GM19438 (cell line): ENCODE measurements at regions not wholly inside any gene's neighbourhood (a gene's known extent, or its start where the extent isn't known, plus 50 kb on each side); places are given as distances from the start of the nearest gene placed in this dataset.
"Not testable (repeated sequence)": the region's sequence is repeated elsewhere in the genome, so short reads cannot be mapped to it uniquely, and the experiment has no call there.

Source experiments
- ATAC-seq: cut with Tn5 transposase; IDR thresholded peaks from one replicate; pipeline ENCODE4 v1.9.1; 2021; ENCODE audit warnings: low read depth; ENCODE audit not compliant: unreplicated experiment

DNA sequence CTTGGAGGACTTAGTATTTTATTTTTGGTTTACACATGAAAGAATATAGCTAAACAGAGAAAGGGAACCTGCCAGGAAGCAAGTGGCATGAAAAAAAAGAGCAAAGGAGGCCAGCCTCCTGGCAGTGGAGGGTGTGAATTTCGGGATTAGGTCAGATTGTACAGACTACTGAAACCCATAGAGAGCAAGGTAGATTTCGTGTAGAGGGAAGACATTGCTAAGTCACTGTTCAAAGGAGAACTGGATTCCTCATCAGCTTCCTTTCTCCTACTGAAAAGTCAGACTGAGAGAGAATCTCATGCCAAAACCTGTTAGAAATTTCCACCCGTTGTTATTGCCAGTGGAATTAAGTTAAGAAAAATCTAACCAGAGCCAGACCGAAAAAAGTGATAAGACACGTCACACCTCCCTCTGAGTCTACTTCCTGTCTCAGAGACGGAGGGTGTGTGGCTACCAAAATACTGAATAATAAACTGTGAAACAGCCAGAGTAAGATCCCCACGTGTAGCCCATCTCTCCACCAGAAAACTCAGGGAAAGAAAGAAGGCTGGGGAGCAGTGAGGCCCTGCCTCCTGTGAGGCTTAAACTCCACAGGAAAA lies 118.8 kb downstream of the SKIDA1 start:
- ATAC-seq = no peak

- ATAC-seq = no peak
Measured at GRCh38 chr10:21405981-21406380, 119.5 kb downstream of the SKIDA1 start.

DNA sequence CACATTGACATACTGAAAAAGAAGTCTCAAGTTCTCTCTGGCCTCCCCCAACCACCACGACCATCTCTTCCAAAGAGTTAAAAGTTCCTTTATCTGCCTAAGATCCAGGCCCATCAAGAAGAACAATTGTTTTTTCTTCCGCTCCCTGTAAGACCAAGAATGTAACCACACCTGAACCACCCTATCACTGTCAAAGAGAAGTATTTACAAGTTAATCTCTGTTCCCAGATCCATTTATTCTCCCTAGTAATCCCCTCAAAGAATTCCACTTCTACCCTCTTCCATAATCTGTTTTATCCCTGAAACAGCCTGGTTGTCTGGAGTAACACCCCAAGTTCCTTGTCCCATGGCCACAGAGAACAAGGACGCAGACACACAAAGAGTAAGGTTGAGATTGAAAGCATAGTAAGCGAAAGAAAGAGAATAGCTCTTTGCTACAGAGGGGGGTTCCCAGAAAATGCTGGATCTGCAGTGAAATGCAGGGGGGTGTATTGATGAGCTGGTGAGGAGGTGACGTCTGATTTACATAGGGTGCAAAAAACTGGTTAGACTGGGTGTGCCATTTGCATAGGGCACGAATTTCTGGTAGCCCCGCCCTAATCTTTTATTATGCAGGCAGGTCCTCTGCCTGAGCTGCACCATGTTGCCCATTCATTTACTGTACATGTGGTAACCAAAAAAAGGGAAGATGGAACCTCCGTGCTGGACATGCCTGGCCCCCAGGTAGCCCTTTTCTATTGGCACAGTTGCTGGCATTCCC lies 122.0 kb downstream of the SKIDA1 start:
- no peak for ATAC-seq

- ATAC-seq = no peak
Measured at GRCh38 chr10:21402606-21403083, 122.8 kb downstream of the SKIDA1 start.

DNA sequence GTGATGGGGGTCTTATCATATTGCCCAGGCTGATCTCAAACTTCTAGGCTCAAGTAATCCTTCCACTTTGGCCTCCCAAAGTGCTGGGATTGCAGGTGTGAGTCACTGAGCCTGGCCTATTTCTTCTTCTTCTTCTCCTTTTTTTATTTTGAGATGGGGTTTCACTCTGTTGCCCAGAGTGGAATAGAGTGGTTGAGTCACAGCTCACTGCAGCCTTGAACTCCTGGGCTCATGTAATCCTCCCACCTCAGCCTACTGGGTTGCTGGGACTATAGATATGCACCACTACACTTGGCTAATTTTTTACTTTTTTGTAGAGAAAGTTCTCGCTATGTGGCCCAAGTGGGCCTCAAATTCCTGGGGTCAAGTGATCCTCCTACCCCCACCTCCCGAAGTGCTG lies 124.3 kb downstream of the SKIDA1 start:
- no peak for ATAC-seq

GRCh38 chr10:21399392-21400035 lies 126.0 kb downstream of the SKIDA1 start:
- ATAC-seq = no peak

- no peak for ATAC-seq
Measured at GRCh38 chr10:21398563-21399231, 126.8 kb downstream of the SKIDA1 start.

DNA sequence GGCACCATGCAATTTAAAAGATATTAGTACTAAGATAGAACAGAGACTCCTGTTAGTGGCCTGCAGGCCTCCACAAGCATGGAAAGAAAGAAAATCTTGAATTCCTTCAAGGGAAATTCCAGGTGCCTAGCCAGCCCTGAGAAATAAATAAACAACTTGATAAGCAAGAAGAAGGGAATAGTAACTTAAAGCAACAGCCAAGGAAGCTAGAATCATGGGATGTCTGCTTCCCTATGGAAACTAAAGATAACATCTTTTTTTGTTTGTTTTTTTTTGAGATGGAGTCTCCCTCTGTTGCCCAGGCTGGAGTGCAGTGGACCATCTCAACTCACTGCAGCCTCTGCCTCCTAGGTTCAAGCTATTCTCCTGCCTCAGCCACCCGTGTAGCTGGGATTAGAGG lies 128.6 kb downstream of the SKIDA1 start:
- ATAC-seq = no peak

DNA sequence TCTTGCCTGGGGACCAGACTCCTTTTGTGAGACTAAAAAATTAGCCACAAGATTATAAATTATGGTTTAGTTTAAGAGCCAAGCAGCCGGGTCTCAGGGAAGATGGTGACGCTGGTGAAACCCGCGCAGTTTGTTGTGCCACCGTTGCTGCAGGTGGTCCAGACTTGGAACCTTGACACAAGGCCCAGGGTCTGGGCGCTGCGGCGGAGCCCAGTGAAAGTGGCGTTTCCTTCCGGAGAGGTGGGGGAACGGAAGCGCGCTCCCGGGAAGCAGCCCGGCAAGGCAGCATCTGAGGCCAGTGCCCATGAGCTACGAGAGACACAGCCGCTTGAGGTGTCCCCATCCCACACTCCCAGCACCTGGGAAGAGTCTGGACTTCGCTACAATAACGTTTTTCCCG lies 131.6 kb downstream of the SKIDA1 start:
- no peak for ATAC-seq

DNA sequence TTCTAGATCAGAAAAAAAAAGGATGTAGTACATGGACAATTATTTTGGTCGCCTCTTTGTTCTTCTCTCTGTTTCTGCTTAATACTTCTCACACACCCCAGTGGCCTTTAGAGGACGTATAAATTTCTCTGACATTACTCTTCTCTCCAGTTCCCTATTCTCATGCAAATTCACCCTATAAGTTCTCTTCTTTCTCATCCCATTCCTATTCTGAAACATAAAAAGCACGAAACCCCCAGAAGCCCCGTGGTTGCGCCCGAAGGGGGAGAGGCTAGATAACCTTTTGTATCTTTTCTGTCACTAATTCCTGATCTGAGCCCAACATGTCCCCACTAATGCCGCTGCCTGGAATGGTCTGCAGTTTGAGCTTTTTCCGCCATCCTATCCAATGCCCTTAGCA lies 136.9 kb downstream of the SKIDA1 start:
- no peak for ATAC-seq

- ATAC-seq = no peak
Measured at GRCh38 chr10:21387868-21388267, 137.6 kb downstream of the SKIDA1 start.

- ATAC-seq = no peak
Measured at GRCh38 chr10:21385996-21386585, 139.4 kb downstream of the SKIDA1 start.

DNA sequence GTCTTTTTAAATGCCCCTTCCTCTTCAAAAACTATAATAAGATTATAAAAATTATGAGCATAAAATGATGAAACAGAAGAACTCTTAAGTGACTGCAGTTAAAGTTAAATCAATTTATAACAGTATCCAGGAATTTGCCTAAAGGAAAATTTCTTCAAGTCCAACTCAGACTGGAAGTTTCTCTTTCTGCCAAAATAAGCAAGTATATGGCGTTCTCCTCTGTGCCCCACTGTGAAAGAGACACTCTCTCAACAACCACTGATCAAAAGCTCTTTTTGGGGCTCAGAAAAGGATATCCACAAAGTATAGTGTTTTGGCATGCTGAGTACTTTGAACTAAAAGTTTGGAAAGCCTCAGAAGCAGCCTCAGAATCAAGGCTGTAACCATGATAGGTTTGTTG lies 139.9 kb downstream of the SKIDA1 start:
- ATAC-seq = no peak

GRCh38 chr10:21379143-21379542 lies 146.3 kb downstream of the SKIDA1 start:
- ATAC-seq = no peak

DNA sequence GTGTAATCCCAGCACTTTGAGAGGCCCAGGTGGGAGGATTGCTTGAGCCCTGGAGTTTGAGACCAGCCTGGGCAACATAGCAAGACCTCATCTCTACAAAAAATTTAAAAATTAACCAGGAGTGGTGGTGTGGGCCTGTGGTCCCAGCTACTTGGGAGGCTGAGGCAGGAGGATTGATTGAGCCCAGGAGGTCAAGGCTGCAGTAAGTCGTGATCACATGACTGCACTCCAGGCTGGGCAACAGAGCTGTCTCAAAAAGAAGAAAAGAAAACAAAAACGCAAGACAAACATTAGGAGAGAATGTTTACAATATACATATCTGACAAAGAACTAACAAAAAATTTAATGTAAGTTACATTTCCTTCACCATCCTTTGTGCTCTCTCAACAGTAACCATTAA lies 150.2 kb downstream of the SKIDA1 start:
- not testable (repeated sequence) for ATAC-seq

DNA sequence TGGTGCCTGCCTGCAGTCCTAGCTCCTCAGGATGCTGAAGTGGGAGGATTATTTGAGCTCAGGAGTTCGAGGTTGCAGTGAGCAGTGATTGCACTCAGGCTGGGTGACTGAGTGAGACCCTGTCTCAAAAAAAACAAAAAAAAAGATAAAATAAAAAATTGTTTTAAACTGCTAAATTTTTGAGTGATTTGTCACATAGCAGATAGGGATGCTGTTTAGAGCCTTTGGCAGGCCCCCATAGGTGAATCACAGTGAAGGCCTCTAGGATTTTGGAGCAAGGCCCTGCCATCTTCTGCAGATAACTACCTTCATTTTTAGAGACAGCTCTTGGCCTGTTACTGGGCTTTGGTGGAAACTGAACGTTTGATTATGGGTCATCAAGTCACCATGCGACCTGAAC lies 151.6 kb downstream of the SKIDA1 start:
- ATAC-seq = not testable (repeated sequence)

DNA sequence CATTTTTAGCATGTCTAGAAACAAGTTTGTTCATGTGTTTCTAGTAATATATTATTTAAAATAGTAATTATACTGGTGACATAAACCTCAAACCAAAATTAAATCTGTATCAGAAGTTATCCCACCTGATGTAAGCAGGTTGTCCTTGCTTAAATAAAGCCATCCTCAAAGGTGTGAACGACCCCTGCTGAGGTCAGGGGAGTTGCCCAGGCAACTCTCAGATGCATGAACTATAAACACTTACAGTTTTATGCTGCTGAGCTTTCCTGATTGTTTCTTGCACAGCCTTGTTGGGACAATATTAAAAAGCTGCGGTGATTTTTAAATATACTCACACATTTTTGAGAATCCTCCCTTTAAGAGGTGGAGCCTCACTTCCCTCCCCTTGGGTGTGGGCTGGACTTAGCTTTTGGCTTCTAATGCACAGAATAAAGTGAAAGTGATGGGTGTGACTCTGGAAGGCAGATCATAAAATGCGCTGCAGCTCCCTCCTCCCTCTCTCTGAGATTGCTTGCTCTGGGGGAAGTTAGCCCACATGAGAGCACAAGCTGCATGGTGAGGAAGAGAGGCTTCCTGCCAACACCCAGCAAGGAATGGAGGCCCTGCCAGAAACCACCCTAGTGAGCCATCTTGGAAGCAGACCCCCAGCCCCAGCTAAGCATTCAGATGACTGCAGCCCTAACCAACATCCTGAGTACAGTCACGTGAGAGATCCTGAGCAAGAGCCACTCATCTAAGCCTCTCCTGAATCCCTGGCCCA lies 152.7 kb downstream of the SKIDA1 start:
- ATAC-seq = no peak

- ATAC-seq = no peak
Measured at GRCh38 chr10:21369697-21370096, 155.8 kb downstream of the SKIDA1 start.

DNA sequence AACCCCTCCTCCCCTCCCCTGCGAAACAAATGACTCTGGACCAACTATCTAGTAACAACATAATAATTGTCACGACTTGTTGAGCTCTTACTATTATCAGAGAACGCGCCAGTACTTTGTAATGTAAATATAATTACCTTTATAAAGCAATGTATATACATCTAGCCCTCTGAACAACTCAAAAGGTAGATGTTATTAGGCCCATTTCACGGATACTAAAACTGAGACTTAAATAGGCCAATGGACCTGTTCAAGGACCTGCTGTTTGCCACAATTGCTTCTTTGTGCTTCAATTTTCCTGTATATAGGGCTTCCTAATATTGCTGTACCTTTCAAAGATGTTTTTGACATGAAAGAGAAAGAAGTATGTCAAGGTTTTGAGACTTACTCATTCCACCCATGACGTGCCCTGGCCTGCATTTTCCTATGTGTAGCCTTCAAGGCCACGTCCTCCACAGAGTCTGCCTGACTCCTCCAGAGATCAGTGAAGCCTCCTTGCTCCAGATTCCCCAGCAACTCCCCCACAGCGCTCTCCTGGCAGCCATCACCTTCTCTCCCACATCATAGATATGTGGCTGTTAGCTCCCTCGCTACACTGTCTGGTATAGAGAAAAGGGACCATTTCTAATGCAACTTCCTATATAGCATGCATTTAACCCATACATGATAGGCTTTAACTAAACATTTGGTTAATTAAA lies 156.6 kb downstream of the SKIDA1 start:
- ATAC-seq = no peak
